Eye (tissue), 1 donor: ENCODE measurements at regions not wholly inside any gene's neighbourhood (a gene's known extent, or its start where the extent isn't known, plus 50 kb on each side); places are given as distances from the start of the nearest gene placed in this dataset.
"Not testable (repeated sequence)": the region's sequence is repeated elsewhere in the genome, so short reads cannot be mapped to it uniquely, and the experiment has no call there.

Experiments used
- DNase-seq: peaks from one replicate; pipeline ENCODE4 v3.0.0-alpha.2; 2015

GRCh38 chr4:66516940-66517339, 846.7 kb upstream of the EPHA5 start:
- peak; percentile 15 for DNase-seq

- no peak for DNase-seq
Observed at GRCh38 chr4:66506985-66507384, 836.7 kb upstream of the EPHA5 start.

- no peak for DNase-seq
Observed at GRCh38 chr4:66501997-66502396, 831.7 kb upstream of the EPHA5 start.

DNA sequence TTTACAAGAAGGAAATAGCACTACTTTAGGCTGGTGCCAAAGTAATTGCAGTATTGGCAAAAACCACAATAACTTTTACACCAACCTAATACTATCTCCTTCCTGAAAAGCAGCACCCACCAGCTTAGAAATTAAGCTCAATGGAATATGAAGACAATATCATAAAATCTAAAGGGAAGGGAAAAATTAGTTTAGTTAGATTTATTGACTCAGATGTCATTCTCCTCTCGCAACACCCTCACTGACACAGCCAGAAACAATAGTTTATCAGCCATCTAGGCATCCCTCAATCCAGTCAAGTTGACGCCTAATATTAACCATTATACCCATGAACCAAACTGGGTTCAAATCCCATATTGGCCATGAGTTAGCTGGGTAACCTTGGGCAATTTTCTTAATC, 820.4 kb upstream of the EPHA5 start:
- DNase-seq, result no peak

DNA sequence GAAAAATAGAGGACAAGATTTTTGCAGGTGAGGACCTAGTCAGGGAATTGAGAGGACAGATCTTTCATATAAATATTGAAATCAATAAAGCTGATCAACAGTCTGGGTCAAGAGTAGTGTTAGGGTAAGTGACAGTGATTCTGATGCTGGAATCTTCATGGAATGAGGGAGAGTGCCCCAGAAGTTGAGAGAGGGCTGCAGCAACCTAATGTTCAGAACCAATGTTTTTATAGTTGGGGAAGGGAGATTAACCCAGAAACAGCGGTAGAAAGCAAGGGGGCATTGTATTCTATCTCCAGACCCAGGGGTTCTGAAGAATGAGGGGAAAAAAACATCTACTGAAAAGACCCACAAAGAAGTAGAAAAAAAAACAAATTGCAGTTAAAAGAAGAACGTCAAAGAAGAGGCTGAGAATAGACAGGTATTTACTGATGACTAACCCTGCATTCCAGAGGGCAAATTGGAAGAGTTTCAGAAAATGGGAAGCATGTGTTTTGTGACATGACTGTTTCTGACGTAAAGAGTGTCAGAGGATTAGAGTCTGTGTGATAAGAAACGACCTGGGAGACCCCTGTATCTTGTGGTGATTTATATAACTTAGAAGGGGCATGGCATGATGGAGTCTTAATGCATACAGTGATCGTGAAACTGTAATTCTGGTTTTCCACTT, 819.6 kb upstream of the EPHA5 start:
- DNase-seq, result no peak

DNA sequence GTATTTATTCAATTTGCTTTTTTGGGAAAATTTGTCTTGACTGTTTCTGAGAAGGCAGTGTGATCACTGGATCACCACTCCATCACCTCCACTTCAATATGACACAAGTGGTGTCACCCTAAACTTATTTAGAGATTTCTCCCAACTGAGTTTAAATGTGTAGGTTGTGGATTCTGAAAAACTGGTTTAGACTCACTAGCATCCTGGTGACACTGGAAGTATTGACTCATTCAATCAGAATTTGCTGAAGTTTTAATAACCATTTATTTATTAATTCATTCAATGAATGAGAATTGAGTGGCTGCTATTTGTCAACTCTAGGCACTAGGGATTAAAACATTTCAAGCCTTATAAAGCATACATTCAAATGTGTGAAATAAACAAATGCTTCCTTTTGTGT, 819.1 kb upstream of the EPHA5 start:
- DNase-seq, result no peak

- no peak for DNase-seq
Observed at GRCh38 chr4:66486068-66486467, 815.8 kb upstream of the EPHA5 start.

GRCh38 chr4:66482186-66482585, 811.9 kb upstream of the EPHA5 start:
- DNase-seq, result no peak

DNA sequence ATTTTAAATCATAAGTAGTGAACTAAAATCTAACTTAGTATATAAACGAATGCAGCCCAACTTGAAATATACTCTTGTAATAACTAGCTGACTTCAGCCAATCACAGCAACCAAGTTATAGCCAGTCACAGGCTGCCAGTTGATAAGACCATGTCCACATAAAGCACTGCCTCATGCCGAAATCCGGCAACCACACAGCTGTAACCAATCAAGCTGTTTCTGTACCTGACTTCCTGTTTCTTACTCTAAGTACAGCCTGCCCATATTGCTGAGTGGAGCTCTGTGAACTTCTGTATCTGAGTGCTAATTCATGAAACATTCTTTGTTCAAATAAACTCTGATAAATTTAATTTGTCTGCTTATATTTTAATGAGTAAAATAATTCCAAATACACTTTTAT, 805.3 kb upstream of the EPHA5 start:
- DNase-seq, result no peak

DNA sequence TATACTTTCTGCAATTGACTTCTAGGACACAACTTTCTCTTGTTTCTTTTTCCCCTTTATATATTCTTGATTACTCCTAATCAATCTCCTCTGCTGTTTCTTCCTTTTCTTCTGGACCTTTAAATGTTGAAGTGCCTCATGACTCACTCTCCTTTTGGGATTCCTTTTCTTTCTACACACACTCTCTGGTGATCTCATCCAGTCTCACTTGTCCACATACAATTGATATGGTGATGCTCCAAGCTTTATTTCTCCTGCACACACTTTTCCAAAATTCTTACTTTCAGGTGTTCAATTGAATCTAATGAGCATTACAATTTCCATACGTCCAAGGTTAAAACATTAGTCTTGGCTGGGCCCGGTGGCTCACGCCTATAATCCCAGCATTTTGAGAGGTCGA, 794.8 kb upstream of the EPHA5 start:
- no peak for DNase-seq

- DNase-seq, result not testable (repeated sequence)
Observed at GRCh38 chr4:66462890-66463289, 792.6 kb upstream of the EPHA5 start.

DNA sequence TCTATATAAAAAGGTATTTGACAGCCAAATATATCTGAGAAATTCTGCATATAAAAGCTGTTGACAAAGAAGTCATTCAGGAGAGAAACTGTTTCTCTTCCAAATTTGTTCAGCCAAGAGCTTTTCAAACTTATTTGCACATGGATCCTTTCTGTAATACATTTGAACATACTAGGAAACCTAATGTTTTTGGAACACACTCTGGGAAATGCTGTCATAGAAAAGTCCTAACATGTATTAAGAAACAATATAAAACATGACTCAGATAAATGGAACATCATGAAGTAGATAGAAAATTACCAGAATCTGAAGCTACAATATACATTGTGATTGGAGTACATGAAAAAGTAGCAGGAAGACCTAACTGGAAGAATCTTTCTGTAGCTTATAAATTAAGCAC, 781.5 kb upstream of the EPHA5 start:
- no peak for DNase-seq

- peak; percentile 52 for DNase-seq
Observed at GRCh38 chr4:66443008-66443407, 772.7 kb upstream of the EPHA5 start.

DNA sequence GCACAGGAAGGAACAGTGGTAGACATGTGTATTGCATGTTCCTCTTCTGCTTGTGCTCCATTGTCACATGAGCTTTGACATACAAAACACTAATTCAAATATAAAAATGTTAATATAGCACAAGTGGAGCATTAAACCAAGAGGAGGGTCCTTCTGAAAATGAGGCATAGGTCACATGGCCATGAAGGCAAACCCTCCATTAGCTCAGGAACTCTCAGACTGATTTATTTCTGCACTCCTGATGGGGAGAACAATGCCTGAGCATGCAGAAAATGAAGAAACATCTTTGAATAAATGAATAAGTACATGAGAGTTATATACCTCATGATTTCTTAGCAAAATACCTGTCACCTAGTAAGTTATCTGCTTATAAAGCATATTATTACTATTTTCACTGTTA, 769.2 kb upstream of the EPHA5 start:
- no peak for DNase-seq

- no peak for DNase-seq
Observed at GRCh38 chr4:66433706-66434105, 763.4 kb upstream of the EPHA5 start.

GRCh38 chr4:66430856-66431255, 760.6 kb upstream of the EPHA5 start:
- no peak for DNase-seq

GRCh38 chr4:66429276-66429675, 759.0 kb upstream of the EPHA5 start:
- no peak for DNase-seq

DNA sequence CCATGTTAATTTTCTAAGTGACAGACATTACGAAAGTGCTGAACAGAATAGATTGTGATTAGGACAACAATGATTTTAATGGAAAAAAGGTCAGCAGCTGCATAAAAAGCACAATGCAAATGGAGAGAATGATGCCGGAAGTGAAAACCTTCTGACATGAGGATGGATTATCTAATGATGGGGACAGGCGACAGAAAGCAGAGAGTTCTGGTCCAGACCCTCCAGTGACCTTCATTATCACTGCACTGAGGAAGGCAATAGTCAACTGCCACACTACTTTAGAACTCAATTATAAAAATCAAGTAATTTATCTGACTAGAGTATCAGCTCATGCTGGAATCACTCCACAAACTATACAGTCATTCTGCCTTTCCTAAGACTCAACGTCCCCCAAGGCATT, 746.1 kb upstream of the EPHA5 start:
- DNase-seq, result no peak

DNA sequence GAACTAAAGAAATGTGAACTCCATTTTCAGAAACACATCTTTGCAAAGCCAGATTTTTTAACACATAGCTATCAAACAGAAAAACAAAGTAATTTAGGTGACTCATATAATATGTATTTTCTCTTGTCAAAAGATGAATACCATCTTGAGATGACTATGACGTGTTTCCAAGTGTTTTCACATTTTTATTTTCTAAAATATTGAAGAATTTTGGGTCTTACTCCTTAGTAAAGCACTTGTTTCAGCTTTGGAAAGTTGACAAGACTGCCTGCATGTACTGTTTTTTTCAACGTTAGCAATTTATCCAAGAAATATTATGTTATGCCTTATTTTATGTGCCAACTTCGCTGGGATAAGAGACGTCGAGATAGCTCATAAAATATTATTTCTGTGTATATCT, 733.9 kb upstream of the EPHA5 start:
- DNase-seq, result no peak

DNA sequence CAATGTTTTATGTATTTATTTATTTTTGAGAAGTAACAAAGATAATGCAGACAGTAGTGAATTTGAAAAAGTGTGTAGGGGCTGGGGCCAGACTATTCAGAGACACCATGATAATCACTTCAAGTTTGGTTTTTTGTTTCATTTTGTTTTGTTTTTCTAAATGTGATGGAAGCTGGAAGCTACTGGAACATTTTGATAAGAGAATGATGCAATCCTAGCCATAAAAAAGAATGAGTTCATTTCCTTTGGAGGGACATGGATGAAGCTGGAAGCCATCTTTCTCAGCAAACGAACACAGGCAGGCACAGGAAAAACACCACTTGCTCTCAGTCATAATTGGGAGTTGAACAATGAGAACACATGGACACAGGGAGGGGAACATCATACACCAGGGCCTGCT, 706.6 kb upstream of the EPHA5 start:
- no peak for DNase-seq

GRCh38 chr4:66376396-66376795, 706.1 kb upstream of the EPHA5 start:
- no peak for DNase-seq

DNA sequence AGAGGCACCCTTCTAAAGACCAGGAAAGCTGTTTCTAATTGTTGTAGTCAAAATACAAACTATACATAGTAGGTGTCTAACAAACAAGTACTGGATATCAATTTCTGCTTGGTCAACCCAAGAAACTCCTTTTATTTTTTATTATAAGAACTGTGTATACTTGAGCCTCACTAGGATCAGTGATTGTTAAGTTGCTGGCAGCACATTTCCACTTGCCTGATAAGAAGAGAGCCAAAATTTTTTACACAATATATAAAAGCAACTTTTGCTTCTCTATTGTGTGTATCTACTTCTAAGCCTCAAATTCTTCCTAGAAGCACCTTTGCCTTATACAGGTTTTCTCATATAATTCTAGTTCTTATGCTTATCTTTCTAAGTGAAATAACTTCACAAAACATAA, 703.0 kb upstream of the EPHA5 start:
- no peak for DNase-seq

GRCh38 chr4:66372706-66373105, 702.4 kb upstream of the EPHA5 start:
- no peak for DNase-seq

DNA sequence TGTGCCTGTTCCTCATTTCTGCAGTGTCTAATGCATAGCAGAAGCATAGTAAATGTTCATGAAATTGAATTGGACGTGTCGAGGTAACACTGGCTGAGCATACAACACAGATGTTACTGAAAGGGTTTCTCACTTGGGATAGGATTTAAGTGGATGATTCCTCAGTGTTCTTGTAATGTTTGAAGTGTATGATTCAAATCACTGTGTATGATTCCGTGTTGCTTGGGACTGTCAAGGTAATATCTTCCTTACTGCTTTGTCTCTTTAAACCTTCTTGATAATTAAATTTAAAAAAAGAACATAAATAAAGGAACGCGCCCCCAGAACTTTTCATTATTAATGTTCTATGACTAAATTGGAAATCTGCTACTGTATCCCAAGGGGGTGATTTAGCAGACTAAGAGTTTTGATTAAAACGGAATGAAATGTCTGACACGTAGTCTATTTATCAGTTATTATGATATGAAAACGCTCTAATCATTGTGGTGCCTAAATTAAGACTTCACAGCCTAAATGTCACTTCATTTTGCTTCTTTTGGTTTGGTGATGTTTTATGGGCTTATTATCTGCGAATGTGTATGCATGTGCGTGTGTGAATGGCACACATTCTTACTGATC, 696.9 kb upstream of the EPHA5 start:
- DNase-seq, result no peak

DNA sequence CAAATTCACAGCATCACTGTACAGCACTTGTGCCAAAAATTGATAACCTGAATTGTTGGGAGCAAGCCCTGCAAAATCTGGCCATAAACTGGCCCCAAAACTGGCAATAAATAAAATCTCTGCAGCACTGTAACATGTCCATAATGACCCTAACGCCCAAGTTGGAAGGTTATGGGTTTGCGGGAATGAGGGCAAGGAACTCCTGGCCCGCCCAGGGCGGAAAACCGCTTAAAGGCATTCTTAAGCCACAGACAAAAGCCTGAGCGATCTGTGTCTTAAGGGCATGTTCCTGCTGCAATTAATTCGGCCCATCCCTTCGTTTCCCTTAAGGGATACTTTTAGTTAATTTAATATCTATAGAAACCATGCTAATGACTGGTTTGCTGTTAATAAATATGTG, 690.1 kb upstream of the EPHA5 start:
- not testable (repeated sequence) for DNase-seq
